Ishikawa (cell line): ENCODE measurements at regions not wholly inside any gene's neighbourhood (a gene's known extent, or its start where the extent isn't known, plus 50 kb on each side); places are given as distances from the start of the nearest gene placed in this dataset.
A peak's percentile ranks its signal among the peaks of the same experiment; 100 is the strongest.

Experiments
- CEBPB ChIP-seq: IDR thresholded peaks from 2 replicates; pipeline ENCODE4 v1.6.1; 2012
- CREB1 ChIP-seq: IDR thresholded peaks from 2 replicates; pipeline ENCODE4 v1.6.1; 2012; ENCODE audit warnings: low read depth
- EGR1 ChIP-seq: IDR thresholded peaks from 2 replicates; pipeline ENCODE4 v1.6.1; 2012
- EP300 ChIP-seq: IDR thresholded peaks from 2 replicates; pipeline ENCODE4 v1.6.1; 2012; ENCODE audit warnings: borderline replicate concordance
- FOXM1 ChIP-seq: IDR thresholded peaks from 2 replicates; pipeline ENCODE4 v1.6.1; 2012; ENCODE audit warnings: low read depth, borderline replicate concordance
- NFIC ChIP-seq: IDR thresholded peaks from 2 replicates; pipeline ENCODE4 v1.6.1; 2012
- RAD21 ChIP-seq: IDR thresholded peaks from 2 replicates; pipeline ENCODE4 v1.6.1; 2012; ENCODE audit warnings: low read depth
- TAF1 ChIP-seq: IDR thresholded peaks from 2 replicates; pipeline ENCODE4 v1.6.1; 2012; ENCODE audit warnings: low read depth, mild to moderate bottlenecking
- TCF12 ChIP-seq: IDR thresholded peaks from 2 replicates; pipeline ENCODE4 v1.6.1; 2012; ENCODE audit warnings: low read depth
- TEAD4 ChIP-seq: IDR thresholded peaks from 2 replicates; pipeline ENCODE4 v1.6.1; 2012
- YY1 ChIP-seq: IDR thresholded peaks from 2 replicates; pipeline ENCODE4 v1.6.1; 2012; ENCODE audit warnings: low read depth
- ZBTB7A ChIP-seq: IDR thresholded peaks from 2 replicates; pipeline ENCODE4 v1.6.1; 2012; ENCODE audit warnings: low read depth
- TF ChIP-seq, protein P1 (sequence below): IDR thresholded peaks from 2 replicates; pipeline ENCODE4 v1.6.1; 2012
- TF ChIP-seq, protein P2 (sequence below): IDR thresholded peaks from 2 replicates; pipeline ENCODE4 v1.6.1; 2012; ENCODE audit warnings: low read depth, mild to moderate bottlenecking
- TF ChIP-seq, protein P3 (sequence below): IDR thresholded peaks from 2 replicates; pipeline ENCODE4 v1.6.1; 2012

DNA sequence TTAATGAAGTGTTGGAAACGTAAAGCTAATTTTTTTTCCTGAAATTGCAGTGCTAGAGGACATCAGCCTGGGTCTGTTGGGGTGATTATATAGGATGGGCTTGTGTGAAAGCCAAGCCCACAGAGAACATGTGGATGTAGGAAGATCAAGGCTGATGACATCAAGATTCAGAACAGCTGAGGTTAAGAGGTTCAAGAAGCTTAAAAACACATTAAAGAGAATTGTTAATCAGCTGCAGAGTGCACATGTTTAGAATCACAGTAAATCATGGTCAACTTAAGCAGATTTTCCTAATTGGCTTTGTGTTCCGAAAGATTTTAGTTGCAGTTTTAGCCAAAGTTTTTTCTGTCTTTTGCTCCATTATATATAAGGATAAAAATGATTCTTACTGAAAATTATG lies 87.9 kb upstream of the PRICKLE1 start:
- TF ChIP-seq RAD21 (no peak), EP300 (no peak), TEAD4 (no peak), CEBPB (no peak), TCF12 (no peak)
- TF ChIP-seq, protein P1, sequence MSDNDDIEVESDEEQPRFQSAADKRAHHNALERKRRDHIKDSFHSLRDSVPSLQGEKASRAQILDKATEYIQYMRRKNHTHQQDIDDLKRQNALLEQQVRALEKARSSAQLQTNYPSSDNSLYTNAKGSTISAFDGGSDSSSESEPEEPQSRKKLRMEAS = no peak

DNA sequence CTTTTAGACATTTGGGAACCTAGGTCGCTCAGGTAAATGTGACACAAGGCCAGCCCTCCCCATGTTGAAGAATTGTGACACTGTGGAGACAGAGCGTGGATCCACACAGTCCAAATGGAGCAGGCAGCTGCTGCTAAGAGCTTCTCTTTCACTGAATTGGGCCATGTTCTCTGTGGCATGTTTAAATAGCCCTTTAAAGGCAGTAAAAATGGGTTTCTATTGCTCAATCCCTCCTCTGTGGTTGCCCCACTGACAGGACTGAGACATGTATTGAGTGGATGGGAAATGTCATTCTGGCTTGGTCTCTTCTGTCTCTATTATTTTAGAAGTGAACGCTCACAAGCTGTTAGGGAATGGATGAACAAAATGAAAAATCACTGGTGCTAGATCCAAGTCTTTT lies 84.0 kb upstream of the PRICKLE1 start:
- TF ChIP-seq CEBPB (0 out of 2 replicates have a peak, but pooled peaks have one; percentile 25), TAF1 (no peak), YY1 (no peak)

DNA sequence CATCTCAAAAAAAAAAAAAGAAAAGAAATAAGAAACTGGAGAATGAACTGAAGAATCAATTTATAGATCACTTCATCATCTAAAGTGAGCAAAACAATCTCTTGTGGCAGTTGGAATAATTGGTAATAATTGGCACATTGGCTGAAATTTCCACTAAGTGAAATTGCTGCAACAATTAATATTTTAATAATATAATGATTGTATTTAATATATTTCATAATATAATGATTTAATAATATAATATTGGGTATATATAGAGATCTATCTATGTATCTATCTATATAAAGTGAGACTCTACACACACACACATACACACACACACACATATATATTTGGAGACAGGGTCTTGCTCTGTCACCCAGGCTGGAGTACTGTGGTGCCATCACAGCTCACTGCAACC lies 81.2 kb upstream of the PRICKLE1 start:
- TF ChIP-seq CEBPB (no peak), TCF12 (no peak), YY1 (no peak), ZBTB7A (no peak), FOXM1 (no peak), EP300 (no peak)

DNA sequence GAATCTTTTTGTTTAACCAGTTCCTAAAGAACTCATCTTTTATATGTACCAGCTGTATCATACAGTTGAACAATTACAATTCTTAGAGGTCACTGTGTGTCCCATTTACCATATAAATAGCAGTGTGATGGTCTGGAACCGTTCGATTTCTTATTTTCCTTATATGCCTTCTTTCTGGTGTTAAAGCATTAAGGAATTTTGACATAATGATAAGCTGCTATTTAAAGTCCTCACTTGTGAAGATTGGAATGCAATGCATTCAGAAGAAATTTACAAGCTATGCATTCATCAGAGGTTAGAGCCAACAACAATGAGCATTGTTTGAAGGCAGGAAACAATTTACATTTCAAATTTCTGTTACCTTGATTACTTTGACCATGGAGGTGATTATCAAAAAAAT lies 80.0 kb upstream of the PRICKLE1 start:
- no peak for TF ChIP-seq EGR1
- peak; percentile 99 for TF ChIP-seq EP300
- TF ChIP-seq TCF12 = peak; percentile 96
- TF ChIP-seq FOXM1 = peak; percentile 99
- no peak; the same call in 1 of the 2 replicates for TF ChIP-seq RAD21
- TF ChIP-seq, protein P1 = peak; percentile 53; the same call in 1 of the 2 replicates
- TF ChIP-seq CEBPB = peak; percentile 49; the same call in 1 of the 2 replicates
- peak; percentile 91 for TF ChIP-seq NFIC
- TF ChIP-seq, protein P2, sequence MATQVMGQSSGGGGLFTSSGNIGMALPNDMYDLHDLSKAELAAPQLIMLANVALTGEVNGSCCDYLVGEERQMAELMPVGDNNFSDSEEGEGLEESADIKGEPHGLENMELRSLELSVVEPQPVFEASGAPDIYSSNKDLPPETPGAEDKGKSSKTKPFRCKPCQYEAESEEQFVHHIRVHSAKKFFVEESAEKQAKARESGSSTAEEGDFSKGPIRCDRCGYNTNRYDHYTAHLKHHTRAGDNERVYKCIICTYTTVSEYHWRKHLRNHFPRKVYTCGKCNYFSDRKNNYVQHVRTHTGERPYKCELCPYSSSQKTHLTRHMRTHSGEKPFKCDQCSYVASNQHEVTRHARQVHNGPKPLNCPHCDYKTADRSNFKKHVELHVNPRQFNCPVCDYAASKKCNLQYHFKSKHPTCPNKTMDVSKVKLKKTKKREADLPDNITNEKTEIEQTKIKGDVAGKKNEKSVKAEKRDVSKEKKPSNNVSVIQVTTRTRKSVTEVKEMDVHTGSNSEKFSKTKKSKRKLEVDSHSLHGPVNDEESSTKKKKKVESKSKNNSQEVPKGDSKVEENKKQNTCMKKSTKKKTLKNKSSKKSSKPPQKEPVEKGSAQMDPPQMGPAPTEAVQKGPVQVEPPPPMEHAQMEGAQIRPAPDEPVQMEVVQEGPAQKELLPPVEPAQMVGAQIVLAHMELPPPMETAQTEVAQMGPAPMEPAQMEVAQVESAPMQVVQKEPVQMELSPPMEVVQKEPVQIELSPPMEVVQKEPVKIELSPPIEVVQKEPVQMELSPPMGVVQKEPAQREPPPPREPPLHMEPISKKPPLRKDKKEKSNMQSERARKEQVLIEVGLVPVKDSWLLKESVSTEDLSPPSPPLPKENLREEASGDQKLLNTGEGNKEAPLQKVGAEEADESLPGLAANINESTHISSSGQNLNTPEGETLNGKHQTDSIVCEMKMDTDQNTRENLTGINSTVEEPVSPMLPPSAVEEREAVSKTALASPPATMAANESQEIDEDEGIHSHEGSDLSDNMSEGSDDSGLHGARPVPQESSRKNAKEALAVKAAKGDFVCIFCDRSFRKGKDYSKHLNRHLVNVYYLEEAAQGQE = no peak
- TF ChIP-seq, protein P3, sequence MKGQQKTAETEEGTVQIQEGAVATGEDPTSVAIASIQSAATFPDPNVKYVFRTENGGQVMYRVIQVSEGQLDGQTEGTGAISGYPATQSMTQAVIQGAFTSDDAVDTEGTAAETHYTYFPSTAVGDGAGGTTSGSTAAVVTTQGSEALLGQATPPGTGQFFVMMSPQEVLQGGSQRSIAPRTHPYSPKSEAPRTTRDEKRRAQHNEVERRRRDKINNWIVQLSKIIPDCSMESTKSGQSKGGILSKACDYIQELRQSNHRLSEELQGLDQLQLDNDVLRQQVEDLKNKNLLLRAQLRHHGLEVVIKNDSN = no peak
- no peak for TF ChIP-seq YY1
- 0 out of 2 replicates have a peak, but pooled peaks have one; percentile 22 for TF ChIP-seq CREB1
- peak; percentile 99 for TF ChIP-seq TEAD4
- no peak for TF ChIP-seq ZBTB7A
- TF ChIP-seq TAF1 = no peak

DNA sequence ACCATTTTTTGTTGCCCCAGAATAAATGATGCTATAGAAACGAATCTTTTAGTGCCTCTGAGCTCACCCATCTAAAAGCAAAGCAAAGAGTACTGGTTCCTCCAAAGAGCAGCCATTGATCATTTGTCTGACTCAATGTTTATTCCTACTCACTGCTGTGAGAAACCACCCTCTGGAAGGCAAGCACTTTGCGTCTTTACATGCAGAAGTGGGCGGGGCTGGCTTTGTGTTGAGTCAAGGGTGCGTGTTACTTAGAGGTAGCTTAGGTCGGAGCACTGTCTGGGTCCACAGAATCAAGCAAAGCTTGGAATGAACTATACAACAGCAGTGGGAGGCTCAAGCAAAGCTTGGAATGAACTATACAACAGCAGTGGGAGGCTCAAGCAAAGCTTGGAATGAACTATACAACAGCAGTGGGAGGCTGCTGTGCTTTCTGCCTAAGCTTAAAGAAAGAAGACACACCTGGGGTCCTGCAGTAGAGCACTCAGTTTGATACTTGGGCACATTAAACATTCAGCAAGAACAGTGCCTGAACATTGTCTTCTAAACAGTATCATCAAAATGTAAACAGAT lies 77.2 kb upstream of the PRICKLE1 start:
- no peak; the same call in 1 of the 2 replicates for TF ChIP-seq TCF12
- TF ChIP-seq, protein P2 = no peak
- peak; percentile 46; the same call in 1 of the 2 replicates for TF ChIP-seq TEAD4
- TF ChIP-seq EP300 = peak; percentile 64; the same call in 1 of the 2 replicates

DNA sequence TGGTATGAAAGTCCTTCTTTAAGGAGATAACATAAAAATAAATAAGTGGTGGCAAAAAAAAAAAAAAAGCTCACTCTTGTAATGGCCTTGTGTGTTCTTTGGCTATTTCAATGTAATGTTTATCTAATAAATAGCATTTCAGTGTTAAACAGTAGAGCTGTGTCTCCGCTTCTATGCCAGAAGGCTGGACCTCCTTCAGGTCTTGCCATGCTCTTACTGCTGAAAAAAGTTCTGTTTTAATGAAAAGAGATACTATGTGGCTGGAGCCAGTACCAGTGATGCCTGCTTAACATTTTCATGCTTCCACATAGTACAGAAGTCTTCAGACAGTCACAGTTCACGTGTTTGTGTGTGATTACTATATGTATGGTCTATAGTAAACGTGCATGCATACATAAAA lies 74.1 kb upstream of the PRICKLE1 start:
- TF ChIP-seq, protein P1 = no peak
- TF ChIP-seq NFIC (no peak), YY1 (no peak), TAF1 (no peak)
- TF ChIP-seq, protein P3 = no peak
- TF ChIP-seq, protein P2 = no peak
